HPDE6-E6E7 (cell line): ENCODE measurements at regions not wholly inside any gene's neighbourhood (a gene's known extent, or its start where the extent isn't known, plus 50 kb on each side); places are given as distances from the start of the nearest gene placed in this dataset.
A peak's percentile ranks its signal among the peaks of the same experiment; 100 is the strongest.
"Not testable (repeated sequence)": the region's sequence is repeated elsewhere in the genome, so short reads cannot be mapped to it uniquely, and the experiment has no call there.

Experiments used
- DNase-seq: peaks from one replicate; pipeline ENCODE4 v3.0.0; 2011; ENCODE audit warnings: missing footprints; ENCODE audit errors: extremely low spot score

- DNase-seq = no peak
Measured at GRCh38 chr16:14384745-14385144, 245.3 kb downstream of the PARN start.

- not testable (repeated sequence) for DNase-seq
Measured at GRCh38 chr16:14383844-14384243, 246.2 kb downstream of the PARN start.

DNA sequence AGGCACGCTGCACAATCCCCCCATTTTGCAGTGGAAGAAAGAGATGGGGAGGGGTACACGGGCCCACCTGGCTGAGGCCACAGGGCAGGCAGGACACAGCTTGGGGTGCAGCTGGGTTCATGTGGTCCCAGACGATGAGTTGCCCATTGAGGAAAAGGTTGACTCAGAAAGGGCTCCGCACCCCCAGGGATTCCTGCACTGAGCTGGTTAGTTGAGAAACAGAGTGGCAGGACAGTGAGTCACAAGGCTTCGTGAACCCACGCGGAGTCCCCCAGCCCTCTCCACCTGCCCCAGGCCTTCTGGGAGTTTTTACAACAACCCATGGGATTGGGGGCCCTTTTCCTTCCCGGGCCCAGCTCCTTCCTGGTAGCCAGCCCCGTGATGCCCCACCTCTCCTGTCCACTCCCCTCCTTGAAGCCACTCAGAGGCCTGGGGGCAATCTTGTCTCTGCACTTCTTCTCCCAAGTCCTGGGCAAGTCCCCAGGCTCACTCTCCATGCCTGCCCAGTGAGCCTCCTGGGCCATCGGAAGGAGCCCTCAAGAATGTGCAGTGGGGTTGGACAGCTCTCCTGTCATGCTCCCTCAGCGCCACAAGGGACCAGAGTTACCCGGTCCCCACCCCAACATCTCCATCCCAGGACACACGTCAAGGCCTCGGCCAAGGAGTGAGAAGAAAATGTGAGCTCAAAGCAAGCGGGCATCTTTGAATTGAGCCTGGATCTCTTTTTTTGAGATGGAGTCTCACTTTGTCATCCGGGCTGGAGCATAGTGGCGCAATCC is 251.2 kb downstream of the PARN start:
- DNase-seq = peak; percentile 69

- peak; percentile 69 for DNase-seq
Measured at GRCh38 chr16:14378131-14378551, 251.9 kb downstream of the PARN start.

DNA sequence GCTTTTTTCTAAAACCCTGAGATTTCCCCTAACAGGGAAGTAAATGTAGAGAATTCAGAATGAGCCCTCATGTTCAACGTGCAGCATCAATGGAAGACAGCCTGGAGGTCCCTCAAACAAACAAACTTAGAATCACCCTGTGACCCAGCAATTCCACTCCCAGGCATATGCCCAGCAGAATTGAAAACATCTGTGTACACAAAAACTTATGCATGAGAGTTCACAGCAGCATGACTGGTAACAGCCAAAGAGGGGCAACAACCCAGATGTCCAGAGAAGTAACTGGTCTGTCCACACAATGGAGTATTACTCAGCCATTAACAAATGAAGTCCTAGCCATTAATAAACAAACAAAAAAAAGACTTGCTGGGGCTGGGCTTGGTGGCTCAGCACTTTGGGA is 252.7 kb downstream of the PARN start:
- no peak for DNase-seq

DNA sequence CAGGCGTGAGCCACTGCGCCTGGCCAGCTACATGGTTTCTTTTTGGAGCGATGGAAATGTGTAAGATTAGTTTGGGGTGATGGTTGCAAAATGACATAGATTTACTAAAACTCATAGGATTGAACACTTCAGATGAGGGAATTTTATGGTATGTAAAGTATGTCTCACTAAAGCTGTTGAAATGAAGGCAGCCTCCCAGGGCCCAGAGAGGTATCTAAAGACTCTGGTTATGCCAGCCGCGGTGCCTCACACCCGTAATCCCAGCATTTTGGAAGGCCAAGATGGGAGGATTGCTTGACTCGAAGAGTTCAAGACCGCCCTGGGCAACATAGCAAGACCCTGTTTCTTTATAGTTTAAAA is 254.9 kb downstream of the PARN start:
- no peak for DNase-seq

DNA sequence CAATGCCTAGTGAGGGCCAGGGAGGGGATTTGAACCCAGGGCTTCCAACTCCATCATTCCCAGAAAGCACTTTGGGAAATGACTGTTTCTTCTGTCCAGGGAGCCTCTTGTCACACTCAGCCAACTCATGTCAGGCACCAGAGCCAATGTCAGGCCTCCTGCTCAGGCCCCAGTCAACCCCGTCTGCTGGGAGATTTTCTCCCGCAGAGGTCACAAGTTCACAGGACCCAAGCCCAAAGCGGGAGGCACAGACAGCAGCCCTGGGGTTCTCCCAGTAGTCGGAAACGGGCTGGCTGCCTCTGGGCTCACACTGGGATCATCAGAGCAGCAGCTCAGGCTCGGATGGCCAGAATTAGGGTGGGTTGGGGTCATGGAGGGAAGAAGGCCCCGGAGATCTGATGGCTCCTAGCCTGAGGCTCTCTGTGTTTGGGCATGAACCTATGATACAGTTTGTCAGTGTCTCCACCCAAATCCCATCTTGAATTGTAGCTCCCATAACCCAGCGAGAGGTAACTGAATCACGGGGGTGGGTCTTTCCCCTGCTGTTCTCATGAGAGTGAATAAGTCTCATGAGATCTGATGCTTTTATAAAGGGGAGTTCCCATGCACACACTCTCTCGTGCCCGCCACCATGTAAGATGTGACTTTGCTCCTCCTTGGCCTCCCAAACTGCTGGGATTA is 255.5 kb downstream of the PARN start:
- no peak for DNase-seq

DNA sequence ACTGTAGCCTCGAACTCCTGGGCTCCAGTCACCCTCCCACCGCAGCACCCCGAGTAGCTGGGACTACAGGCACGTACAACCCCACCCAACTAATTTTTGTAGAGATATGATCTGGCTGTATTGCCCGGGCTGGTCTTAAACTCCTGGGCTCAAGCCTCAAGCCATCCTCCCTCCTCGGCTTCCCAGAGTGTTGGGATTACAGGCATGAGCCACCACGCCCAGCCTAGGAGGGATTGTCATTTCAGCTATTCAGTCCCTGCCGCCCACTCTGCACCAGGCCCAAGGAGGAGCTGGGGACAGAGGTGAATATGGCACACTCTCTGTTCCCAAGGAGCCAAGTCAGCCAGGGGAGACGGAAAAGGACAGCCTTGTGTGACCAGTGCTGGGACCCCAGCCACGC is 256.2 kb downstream of the PARN start:
- no peak for DNase-seq

- no peak for DNase-seq
Measured at GRCh38 chr16:14373406-14373805, 256.7 kb downstream of the PARN start.

DNA sequence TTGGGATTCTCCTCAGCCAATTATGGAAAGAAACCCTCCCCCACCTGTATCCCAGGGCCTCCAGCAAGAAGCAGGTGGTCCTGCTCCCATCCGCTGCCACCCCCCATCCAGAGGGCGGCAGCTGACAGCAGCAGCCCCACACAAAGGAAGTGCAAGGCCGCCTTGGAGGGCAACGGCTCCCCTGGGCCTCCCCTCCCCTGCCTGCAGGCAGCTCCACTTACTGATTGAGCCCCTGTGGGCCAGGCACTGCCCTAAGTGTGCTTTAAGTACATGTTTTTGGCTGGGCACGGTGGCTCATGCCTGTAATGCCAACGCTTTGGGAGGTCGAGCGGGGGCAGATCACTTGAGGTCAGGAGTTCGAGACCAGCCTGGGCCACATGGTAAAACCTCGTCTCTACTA is 257.6 kb downstream of the PARN start:
- DNase-seq = no peak

GRCh38 chr16:14371778-14372431 is 258.2 kb downstream of the PARN start:
- no peak for DNase-seq

GRCh38 chr16:14370736-14371234 is 259.3 kb downstream of the PARN start:
- no peak for DNase-seq

GRCh38 chr16:14369734-14370598 is 260.1 kb downstream of the PARN start:
- no peak for DNase-seq

- DNase-seq = no peak
Measured at GRCh38 chr16:14368399-14368798, 261.7 kb downstream of the PARN start.

DNA sequence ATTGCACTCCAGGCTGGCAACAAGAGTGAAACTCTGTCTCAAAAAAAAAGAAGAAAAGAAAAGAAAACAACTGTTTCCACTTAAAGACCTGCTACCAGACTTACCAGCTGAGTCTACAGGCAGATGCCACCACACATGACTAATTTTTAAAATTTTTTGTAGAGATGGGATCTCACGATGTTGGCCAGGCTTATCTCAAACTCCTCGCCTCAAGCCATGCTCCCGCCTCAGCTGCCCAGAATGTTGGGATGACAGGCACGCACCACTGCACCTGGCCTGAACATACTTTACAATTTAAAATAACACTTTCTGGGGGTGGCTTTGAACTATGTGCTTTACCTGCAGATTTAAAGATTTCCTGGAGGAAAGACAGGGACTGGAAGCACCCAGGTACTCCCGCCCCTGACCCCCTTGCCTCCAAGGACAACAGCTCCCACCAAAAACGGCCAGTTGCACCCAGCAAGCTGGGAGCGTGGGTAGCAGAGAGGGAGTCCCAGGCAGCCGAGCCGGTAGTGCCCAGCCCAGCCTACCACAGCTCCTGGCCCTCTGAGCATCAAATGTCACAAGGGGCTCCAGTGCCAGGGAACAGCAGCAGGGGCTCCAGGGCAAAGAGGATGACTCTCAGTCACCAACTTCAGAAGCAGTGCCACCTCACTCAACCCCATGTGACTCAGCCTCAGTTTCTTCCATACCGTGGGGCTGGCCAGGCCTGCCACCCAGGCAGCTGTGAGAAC is 262.9 kb downstream of the PARN start:
- DNase-seq = no peak

- no peak for DNase-seq
Measured at GRCh38 chr16:14366447-14366846, 263.6 kb downstream of the PARN start.

- no peak for DNase-seq
Measured at GRCh38 chr16:14365200-14365851, 264.7 kb downstream of the PARN start.

- DNase-seq = peak; percentile 55
Measured at GRCh38 chr16:14364386-14365199, 265.5 kb downstream of the PARN start.

DNA sequence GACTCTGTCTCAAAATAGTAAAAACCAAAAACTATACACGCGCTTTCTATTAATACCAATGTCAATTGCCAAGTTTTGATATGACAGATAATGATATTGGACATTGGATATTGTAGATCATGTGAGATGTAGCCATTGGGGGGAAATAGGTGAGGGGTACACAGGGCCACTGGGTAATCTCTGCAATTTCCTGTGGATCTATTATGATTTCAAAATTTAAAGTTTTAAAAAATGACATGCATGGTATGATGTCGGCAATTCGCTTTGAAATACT is 266.0 kb downstream of the PARN start:
- no peak for DNase-seq
